Body of pancreas (tissue), 4 donors: ENCODE measurements at regions not wholly inside any gene's neighbourhood (a gene's known extent, or its start where the extent isn't known, plus 50 kb on each side); places are given as distances from the start of the nearest gene placed in this dataset.
"Not testable (repeated sequence)": the region's sequence is repeated elsewhere in the genome, so short reads cannot be mapped to it uniquely, and the experiment has no call there.

ENCODE experiments used
- CTCF ChIP-seq, 7 experiments: fragments of 450-650 bp in 4 of 7; fragments of 200-600 bp in 3 of 7; sonication (generic) in 3 of 7; IDR thresholded peaks; one replicate each; pipeline ENCODE4 v1.5.1; 2016 to 2019; ENCODE audit warnings: antibody characterized with exemption in 7 of 7
- POLR2A ChIP-seq, 3 donors: fragments of 450-650 bp; IDR thresholded peaks; one replicate each; pipeline ENCODE4 v1.6.1; 2016; ENCODE audit warnings: antibody characterized with exemption in 3 of 3, mild to moderate bottlenecking in 2 of 3

DNA sequence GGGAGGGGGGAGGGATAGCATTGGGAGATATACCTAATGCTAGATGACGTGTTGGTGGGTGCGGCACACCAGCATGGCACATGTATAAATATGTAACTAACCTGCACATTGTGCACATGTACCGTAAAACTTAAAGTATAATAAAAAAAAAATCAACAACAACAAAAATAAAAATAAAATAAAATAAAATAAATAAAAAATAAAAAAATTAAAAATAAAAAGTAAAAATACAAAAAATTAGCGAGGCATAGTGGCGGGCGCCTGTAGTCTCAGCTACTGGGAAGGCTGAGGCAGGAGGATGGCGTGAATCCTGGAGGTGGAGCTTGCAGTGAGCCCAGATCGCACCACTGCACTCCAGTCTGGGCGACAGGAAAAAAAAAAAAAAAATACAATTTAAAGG is 650.0 kb upstream of the LRRTM4 start:
- TF ChIP-seq CTCF, POLR2A (IDR thresholded peaks at IDR 0.05): not testable (repeated sequence)
